MCF 10A (cell line): ENCODE measurements at regions not wholly inside any gene's neighbourhood (a gene's known extent, or its start where the extent isn't known, plus 50 kb on each side); places are given as distances from the start of the nearest gene placed in this dataset.

Source experiments
- BruUV-seq: library from RNA; stranded (reverse); fragments of 400-500 nt; replicated peaks from 2 replicates; lab custom pipeline; 2021; lab: Mats Ljungman, UMichigan
- CTCF ChIA-PET: fragments of 300-600 bp; sonication (Branson Sonifier 250); formaldehyde crosslinking; extraction: SDS; loops from one replicate; lab custom pipeline; 2021; ENCODE audit warnings: antibody characterized with exemption, inconsistent platforms; lab: Yijun Ruan, JAX
- POLR2A ChIA-PET: fragments of 300-600, 350-650 bp; sonication (Branson Sonifier 250); formaldehyde crosslinking; extraction: SDS; loops from one replicate; lab custom pipeline; 2020; ENCODE audit warnings: antibody characterized with exemption, inconsistent platforms; lab: Yijun Ruan, JAX
- DNase-seq: peaks from one replicate; pipeline ENCODE4 v3.0.0-alpha.2; 2018; ENCODE audit not compliant: unreplicated experiment
- H3K27ac Mint-ChIP-seq: one replicate; pipeline ENCODE4 v1.8.0; 2022; ENCODE audit warnings: mild to moderate bottlenecking, low read depth, mixed read lengths; ENCODE audit not compliant: unreplicated experiment
- H3K27me3 Mint-ChIP-seq: one replicate; pipeline ENCODE4 v1.8.0; 2022; ENCODE audit warnings: mixed read lengths; ENCODE audit not compliant: insufficient read depth, unreplicated experiment
- H3K36me3 Mint-ChIP-seq: one replicate; pipeline ENCODE4 v1.8.0; 2022; ENCODE audit warnings: mild to moderate bottlenecking, moderate library complexity, mixed read lengths; ENCODE audit not compliant: insufficient read depth, unreplicated experiment
- H3K4me1 Mint-ChIP-seq: one replicate; pipeline ENCODE4 v1.8.0; 2022; ENCODE audit warnings: mixed read lengths; ENCODE audit not compliant: insufficient read depth, unreplicated experiment
- H3K4me3 Mint-ChIP-seq: one replicate; pipeline ENCODE4 v1.8.0; 2022; ENCODE audit warnings: mild to moderate bottlenecking, moderate library complexity, mixed read lengths; ENCODE audit not compliant: unreplicated experiment
- H3K9me3 Mint-ChIP-seq: one replicate; pipeline ENCODE4 v1.8.0; 2022; ENCODE audit warnings: mixed read lengths; ENCODE audit not compliant: unreplicated experiment
- CTCF ChIP-seq: fragments of 200-600 bp; IDR thresholded peaks from one replicate; pipeline ENCODE4 v1.8.0; 2022; ENCODE audit warnings: antibody characterized with exemption, mild to moderate bottlenecking; ENCODE audit not compliant: unreplicated experiment
- intact Hi-C: fragments of 100-400 bp; cut with micrococcal nuclease; formaldehyde crosslinking; loops from 2 replicates; pipeline ENCODE4 v1.14.1; 2022

GRCh38 chr1:73911849-73912248, 286.1 kb downstream of the LRRIQ3 start:
- no peaks in the 10 kb centered on the region for H3K36me3 Mint-ChIP-seq
- H3K27me3 Mint-ChIP-seq: no peaks in the 10 kb centered on the region
- H3K4me3 Mint-ChIP-seq: no peak overlapping the region
- intact Hi-C loops: no loop called here
- BruUV-seq: no TSS peak
- H3K4me1 Mint-ChIP-seq: no peaks in the 10 kb centered on the region
- no peak for DNase-seq
- peaks cover 14% of the 10 kb centered on the region for H3K9me3 Mint-ChIP-seq
- H3K27ac Mint-ChIP-seq: no peak overlapping the region
- ChIA-PET CTCF (no interaction called here), POLR2A (no interaction called here)
- TF ChIP-seq CTCF: no peak

GRCh38 chr1:73910466-73910865, 287.5 kb downstream of the LRRIQ3 start:
- TF ChIP-seq CTCF: no peak
- Mint-ChIP-seq H3K27ac (no peak overlapping the region), H3K27me3 (no peaks in the 10 kb centered on the region), H3K36me3 (no peaks in the 10 kb centered on the region), H3K9me3 (peaks cover 14% of the 10 kb centered on the region), H3K4me3 (no peak overlapping the region), H3K4me1 (no peaks in the 10 kb centered on the region)
- no peak for DNase-seq
- intact Hi-C loops: no loop called here
- ChIA-PET POLR2A (no interaction called here), CTCF (no interaction called here)
- no TSS peak for BruUV-seq

- CTCF ChIA-PET: no interaction called here
- Mint-ChIP-seq H3K4me3 (no peak overlapping the region), H3K4me1 (no peaks in the 10 kb centered on the region), H3K27ac (no peak overlapping the region), H3K27me3 (no peaks in the 10 kb centered on the region), H3K9me3 (peaks cover 14% of the 10 kb centered on the region), H3K36me3 (no peaks in the 10 kb centered on the region)
- POLR2A ChIA-PET: no interaction called here
- TF ChIP-seq CTCF: no peak
- no peak for DNase-seq
- intact Hi-C loops: no loop called here
- BruUV-seq: no TSS peak
Observed at GRCh38 chr1:73910062-73910461, 287.9 kb downstream of the LRRIQ3 start.

GRCh38 chr1:73909043-73909562, 288.9 kb downstream of the LRRIQ3 start:
- no peaks in the 10 kb centered on the region for H3K27me3 Mint-ChIP-seq

More at GRCh38 chr1:73909043-73909562, 288.9 kb downstream of the LRRIQ3 start:
- POLR2A ChIA-PET: no interaction called here
- Mint-ChIP-seq H3K4me3 (no peak overlapping the region), H3K27ac (no peak overlapping the region), H3K36me3 (no peaks in the 10 kb centered on the region), H3K9me3 (peaks cover 14% of the 10 kb centered on the region), H3K4me1 (no peaks in the 10 kb centered on the region)
- intact Hi-C loops: no loop called here
- BruUV-seq: no TSS peak
- no peak for TF ChIP-seq CTCF
- CTCF ChIA-PET: no interaction called here
- no peak for DNase-seq
